Ammon's horn (tissue), 1 donor: ENCODE measurements at regions not wholly inside any gene's neighbourhood (a gene's known extent, or its start where the extent isn't known, plus 50 kb on each side); places are given as distances from the start of the nearest gene placed in this dataset.
"Not testable (repeated sequence)": the region's sequence is repeated elsewhere in the genome, so short reads cannot be mapped to it uniquely, and the experiment has no call there.

Source experiments
- DNase-seq: peaks from one replicate; pipeline ENCODE4 v3.0.0-alpha.2; 2016; ENCODE audit warnings: low spot score

- DNase-seq: no peak
These were observed 84.9 kb upstream of the NRN1 start for GRCh38 chr6:6091608-6092002.

DNA sequence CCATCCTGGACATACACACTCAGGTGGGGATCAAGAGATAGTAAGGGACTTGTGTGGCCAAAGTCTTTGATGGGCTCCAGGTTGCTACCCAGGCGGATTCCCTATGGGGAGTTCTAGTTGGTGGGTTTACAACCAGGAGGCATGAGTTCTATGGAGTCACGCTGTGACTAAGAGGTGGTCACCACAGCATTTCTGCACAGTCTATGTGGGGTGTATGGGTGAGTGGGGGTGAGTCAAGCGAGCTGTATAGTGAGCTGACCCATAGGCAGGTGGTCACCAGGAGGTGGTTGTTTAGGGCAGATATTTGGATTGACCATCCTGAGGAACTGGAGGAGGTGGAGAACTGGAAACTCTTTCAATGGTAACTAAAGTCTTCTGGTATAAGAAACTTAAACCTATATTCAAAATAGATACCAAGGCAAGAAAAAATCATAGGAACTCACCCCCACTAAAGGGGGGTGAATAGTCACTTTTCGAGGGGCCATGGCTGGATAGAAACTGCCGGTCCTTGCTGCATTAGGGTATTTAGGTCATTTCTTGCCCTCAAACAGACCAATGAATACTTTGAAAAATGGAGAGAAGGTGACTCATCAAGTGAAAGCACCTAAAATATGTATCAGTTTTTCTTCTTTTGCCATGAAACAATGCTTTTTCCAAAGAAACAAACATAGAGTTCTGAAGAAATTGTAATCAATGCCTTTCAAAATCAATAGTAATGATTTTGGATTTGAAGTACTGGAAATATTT, 84.3 kb upstream of the NRN1 start:
- DNase-seq: no peak

GRCh38 chr6:6085928-6086668, 79.4 kb upstream of the NRN1 start:
- DNase-seq: peak; percentile 35

GRCh38 chr6:6080975-6081374, 74.2 kb upstream of the NRN1 start:
- DNase-seq: no peak

- no peak for DNase-seq
These were observed 67.5 kb upstream of the NRN1 start for GRCh38 chr6:6074190-6074589.

- DNase-seq: not testable (repeated sequence)
These were observed 61.4 kb upstream of the NRN1 start for GRCh38 chr6:6068157-6068556.

- DNase-seq: no peak
These were observed 51.3 kb upstream of the NRN1 start for GRCh38 chr6:6058054-6058444.

DNA sequence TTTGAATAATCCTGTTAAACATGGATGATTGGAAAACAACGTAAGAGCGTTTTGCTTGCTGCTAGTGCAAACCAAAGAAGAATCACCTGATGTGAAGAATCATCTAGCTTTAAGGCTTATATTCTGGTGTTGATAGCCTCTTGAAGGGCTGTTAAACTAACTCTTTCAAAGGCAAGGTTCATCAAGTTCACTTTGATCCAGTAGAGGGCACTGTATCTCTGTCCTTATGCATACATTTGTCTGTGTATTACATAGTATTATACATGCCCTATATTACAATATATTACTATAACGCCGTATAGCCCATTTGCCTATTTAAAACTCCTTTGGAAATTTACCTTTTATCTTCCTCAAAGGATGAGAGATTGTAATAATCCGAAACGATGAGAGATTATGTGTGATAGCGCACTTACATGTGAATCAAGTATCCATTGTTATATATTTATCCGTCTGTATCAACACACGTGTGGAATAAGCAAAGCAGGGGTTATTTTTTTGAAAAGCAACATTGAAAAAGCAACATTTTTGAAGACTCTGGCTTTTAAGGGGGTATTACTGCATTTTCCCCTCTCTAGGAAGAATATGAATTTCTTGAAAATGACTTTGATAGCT, 50.8 kb upstream of the NRN1 start:
- peak; percentile 73 for DNase-seq
